Gastrocnemius medialis (tissue), 4 donors: ENCODE measurements at regions not wholly inside any gene's neighbourhood (a gene's known extent, or its start where the extent isn't known, plus 50 kb on each side); places are given as distances from the start of the nearest gene placed in this dataset.

ENCODE experiments used
- CTCF ChIP-seq, 5 experiments: fragments of 450-650 bp in 3 of 5; fragments of 200-600 bp in 2 of 5; sonication (generic) in 2 of 5; IDR thresholded peaks in 4 of 5; conservative IDR thresholded peaks in 1 of 5; 1 replicate in 4 of 5; 2 replicates in 1 of 5; pipeline ENCODE4 v1.5.1; 2016 to 2019; ENCODE audit warnings: antibody characterized with exemption in 5 of 5, mild to moderate bottlenecking in 3 of 5, moderate library complexity in 3 of 5
- POLR2A ChIP-seq, 2 donors: fragments of 450-650 bp; IDR thresholded peaks; one replicate each; pipeline ENCODE4 v1.6.1; 2017; ENCODE audit warnings: antibody characterized with exemption in 2 of 2, mild to moderate bottlenecking in 2 of 2, moderate library complexity in 2 of 2

GRCh38 chr15:70202756-70203155 is 105.0 kb upstream of the TLE3 start:
- TF ChIP-seq CTCF (IDR thresholded peaks at IDR 0.05 in 4 of 5, conservative IDR thresholded peaks at IDR 0.05 in 1 of 5) (no peak), POLR2A (IDR thresholded peaks at IDR 0.05) (no peak)
